H1 (cell line): ENCODE measurements at regions not wholly inside any gene's neighbourhood (a gene's known extent, or its start where the extent isn't known, plus 50 kb on each side); places are given as distances from the start of the nearest gene placed in this dataset.

Experiments
- CTCF ChIA-PET: fragments of 300-600 bp; sonication (Branson Sonifier 250); formaldehyde crosslinking; loops from one replicate; lab custom pipeline; 2021; ENCODE audit not compliant: partially characterized antibody; lab: Charles Lee
- POLR2A ChIA-PET: fragments of 300-600 bp; sonication (Branson Sonifier 250); formaldehyde crosslinking; loops from one replicate; lab custom pipeline; 2021; ENCODE audit warnings: inconsistent platforms; ENCODE audit not compliant: partially characterized antibody; lab: Charles Lee
- DNase-seq, 2 experiments: peaks; one replicate each; pipeline versions ENCODE4 v3.0.0 to v3.0.0-alpha.2; 2010 to 2022; ENCODE audit warnings: low spot score in 2 of 2, low read depth in 1 of 2, mixed read lengths in 1 of 2
- FAIRE-seq: peaks from 2 replicates; lab custom pipeline; 2011; peaks lifted over from hg19 to GRCh38; lab: Jason Lieb, UNC
- H2AFZ ChIP-seq: 2 replicates; pipeline ENCODE4 v1.8.1; 2012; ENCODE audit warnings: low read length, inconsistent platforms
- H2AK5ac ChIP-seq: 2 replicates; pipeline ENCODE4 v1.6.1; 2013; ENCODE audit warnings: low read depth, low read length
- H2BK120ac ChIP-seq: replicated peaks from 2 replicates; pipeline ENCODE3; 2013; ENCODE audit warnings: low read depth, low read length, inconsistent platforms
- H2BK12ac ChIP-seq: 2 replicates; pipeline ENCODE4 v1.6.1; 2013; ENCODE audit warnings: low read depth, low read length
- H2BK15ac ChIP-seq: 2 replicates; pipeline ENCODE4 v1.6.1; 2013; ENCODE audit warnings: low read length
- H2BK20ac ChIP-seq: 2 replicates; pipeline ENCODE4 v1.6.1; 2013; ENCODE audit warnings: low read length
- H2BK5ac ChIP-seq: 2 replicates; pipeline ENCODE4 v1.6.1; 2013; ENCODE audit warnings: low read depth, low read length
- H3K14ac ChIP-seq: 2 replicates; pipeline ENCODE4 v1.6.1; 2013; ENCODE audit warnings: inconsistent platforms; ENCODE audit not compliant: insufficient read length
- H3K18ac ChIP-seq: 2 replicates; pipeline ENCODE4 v1.6.1; 2013; ENCODE audit warnings: low read length; ENCODE audit errors: extremely low read depth
- H3K23ac ChIP-seq: 2 replicates; pipeline ENCODE4 v1.6.1; 2013; ENCODE audit warnings: inconsistent platforms; ENCODE audit not compliant: insufficient read length
- H3K23me2 ChIP-seq: 2 replicates; pipeline ENCODE4 v1.6.1; 2013; ENCODE audit warnings: low read depth, low read length
- H3K27ac ChIP-seq: 2 replicates; pipeline ENCODE4 v1.6.1; 2011; ENCODE audit warnings: low read depth, low read length, inconsistent platforms
- H3K27me3 ChIP-seq, 4 experiments: replicated peaks in 1 of 4; 1 replicate in 1 of 4; 2 replicates in 3 of 4; pipeline versions ENCODE4 v1.6.1 to v1.8.1; 2011 to 2013; ENCODE audit warnings: low read length in 3 of 4, mild to moderate bottlenecking in 3 of 4, inconsistent platforms in 2 of 4, mixed read lengths in 2 of 4, moderate library complexity in 1 of 4; ENCODE audit not compliant: control insufficient read depth in 3 of 4, insufficient read depth in 3 of 4; ENCODE audit errors: extremely low read depth in 1 of 4
- H3K36me3 ChIP-seq, 4 experiments: 2 replicates each; pipeline versions ENCODE4 v1.6.1 to v1.8.1; 2011 to 2013; ENCODE audit warnings: mild to moderate bottlenecking in 4 of 4, low read length in 3 of 4, moderate library complexity in 2 of 4, control low read depth in 1 of 4, inconsistent platforms in 1 of 4; ENCODE audit not compliant: insufficient read depth in 4 of 4, control insufficient read depth in 2 of 4
- H3K4ac ChIP-seq: replicated peaks from 2 replicates; pipeline ENCODE3; 2013; ENCODE audit warnings: low read length, low read depth, mixed read lengths, inconsistent platforms; ENCODE audit not compliant: insufficient read length
- H3K4me1 ChIP-seq, 4 experiments: replicated peaks in 1 of 4; 1 replicate in 1 of 4; 2 replicates in 3 of 4; pipeline versions ENCODE4 v1.6.1 to v1.8.1; 2011 to 2013; ENCODE audit warnings: low read length in 3 of 4, inconsistent platforms in 2 of 4, mixed read lengths in 1 of 4; ENCODE audit not compliant: insufficient read depth in 4 of 4, control insufficient read depth in 3 of 4
- H3K4me2 ChIP-seq, 2 experiments: 2 replicates each; pipeline versions ENCODE4 v1.6.1 to v1.8.1; 2011 to 2013; ENCODE audit warnings: low read depth in 2 of 2, low read length in 2 of 2, control low read depth in 1 of 2, inconsistent platforms in 1 of 2, mild to moderate bottlenecking in 1 of 2; ENCODE audit not compliant: insufficient read depth in 1 of 2
- H3K4me3 ChIP-seq, 4 experiments: fragments of 200-600, 300-600 bp in 1 of 4; sonication (generic), shearing (Covaris generic), sonication (Bioruptor Twin) in 1 of 4; 2 replicates each; pipeline versions ENCODE4 v1.5.1 to v1.8.1; 2011 to 2016; ENCODE audit warnings: low read length in 4 of 4, low read depth in 3 of 4, control low read depth in 2 of 4, inconsistent platforms in 2 of 4, mild to moderate bottlenecking in 2 of 4, mixed read lengths in 1 of 4, moderate library complexity in 1 of 4; ENCODE audit not compliant: insufficient read depth in 2 of 4; ENCODE audit errors: extremely low read depth in 1 of 4
- H3K56ac ChIP-seq: replicated peaks from 2 replicates; pipeline ENCODE3; 2013; ENCODE audit warnings: low read depth, mild to moderate bottlenecking, mixed read lengths, low read length, inconsistent platforms; ENCODE audit not compliant: insufficient read length
- H3K79me1 ChIP-seq: 2 replicates; pipeline ENCODE4 v1.6.1; 2013; ENCODE audit warnings: low read depth, low read length, control low read depth
- H3K79me2 ChIP-seq, 2 experiments: 2 replicates each; pipeline versions ENCODE4 v1.6.1 to v1.8.1; 2012 to 2013; ENCODE audit warnings: low read length in 2 of 2, mild to moderate bottlenecking in 2 of 2, inconsistent platforms in 1 of 2; ENCODE audit not compliant: insufficient read depth in 2 of 2, control insufficient read depth in 1 of 2
- H3K9ac ChIP-seq, 4 experiments: replicated peaks in 1 of 4; 1 replicate in 1 of 4; 2 replicates in 3 of 4; pipeline versions ENCODE4 v1.6.1 to v1.8.1; 2011 to 2013; ENCODE audit warnings: low read depth in 3 of 4, low read length in 3 of 4, control low read depth in 2 of 4, mild to moderate bottlenecking in 2 of 4, moderate library complexity in 2 of 4, inconsistent platforms in 1 of 4; ENCODE audit errors: extremely low read depth in 1 of 4
- H3K9me3 ChIP-seq, 2 experiments: 2 replicates each; pipeline versions ENCODE4 v1.6.1 to v1.8.1; 2012 to 2013; ENCODE audit warnings: mild to moderate bottlenecking in 2 of 2, moderate library complexity in 2 of 2, control low read depth in 1 of 2, inconsistent platforms in 1 of 2, low read depth in 1 of 2, low read length in 1 of 2, mixed read lengths in 1 of 2; ENCODE audit not compliant: insufficient read depth in 2 of 2
- H4K20me1 ChIP-seq, 2 experiments: replicated peaks in 1 of 2; 2 replicates each; pipeline versions ENCODE3 to v1.8.1; 2011 to 2013; ENCODE audit warnings: inconsistent platforms in 2 of 2, low read length in 2 of 2, mild to moderate bottlenecking in 1 of 2; ENCODE audit not compliant: insufficient read depth in 2 of 2, control insufficient read depth in 1 of 2
- H4K5ac ChIP-seq: 2 replicates; pipeline ENCODE4 v1.6.1; 2013; ENCODE audit warnings: low read length, low read depth, mixed read lengths, inconsistent platforms; ENCODE audit not compliant: insufficient read length
- H4K8ac ChIP-seq: 2 replicates; pipeline ENCODE4 v1.8.0; 2013; ENCODE audit warnings: mild to moderate bottlenecking, moderate library complexity, low read length, inconsistent platforms; ENCODE audit not compliant: insufficient read depth; ENCODE audit errors: extremely low read depth
- H4K91ac ChIP-seq: replicated peaks from 2 replicates; pipeline ENCODE3; 2013; ENCODE audit warnings: low read length, mixed read lengths, inconsistent platforms; ENCODE audit not compliant: insufficient read length
- NANOG ChIP-seq: IDR thresholded peaks from 2 replicates; pipeline ENCODE4 v1.6.1; 2011; ENCODE audit warnings: low read length, low read depth, mild to moderate bottlenecking, inconsistent platforms; ENCODE audit not compliant: insufficient read depth, poor library complexity, severe bottlenecking
- RXRA ChIP-seq: IDR thresholded peaks from 2 replicates; pipeline ENCODE4 v1.6.1; 2011; ENCODE audit warnings: low read depth, mild to moderate bottlenecking, low read length, moderate library complexity; ENCODE audit not compliant: insufficient read depth
- SP2 ChIP-seq: IDR thresholded peaks from 2 replicates; pipeline ENCODE4 v1.6.1; 2012; ENCODE audit warnings: mild to moderate bottlenecking, low read length, inconsistent platforms
- SUZ12 ChIP-seq: fragments of 200-600 bp; sonication (generic); IDR thresholded peaks from 2 replicates; pipeline ENCODE4 v1.6.1; 2012; ENCODE audit warnings: mild to moderate bottlenecking, inconsistent platforms, low read length, moderate library complexity, mixed read lengths
- WGBS, 2 experiments: shearing (Covaris generic) in 1 of 2; methylation state at CpG; one replicate each; pipeline versions ENCODE4 v1.1.6 to v1.1.7; 2013 to 2015; ENCODE audit warnings: low lambda C conversion rate in 2 of 2, mixed read lengths in 2 of 2, inconsistent platforms in 1 of 2, low coverage in 1 of 2, missing lambda C conversion rate in 1 of 2; ENCODE audit not compliant: insufficient replicate concordance in 2 of 2, insufficient coverage in 1 of 2, insufficient read length in 1 of 2; ENCODE audit errors: extremely low coverage in 1 of 2, missing lambda C conversion rate in 1 of 2; 5-methylcytosine and 5-hydroxymethylcytosine counted together

DNA sequence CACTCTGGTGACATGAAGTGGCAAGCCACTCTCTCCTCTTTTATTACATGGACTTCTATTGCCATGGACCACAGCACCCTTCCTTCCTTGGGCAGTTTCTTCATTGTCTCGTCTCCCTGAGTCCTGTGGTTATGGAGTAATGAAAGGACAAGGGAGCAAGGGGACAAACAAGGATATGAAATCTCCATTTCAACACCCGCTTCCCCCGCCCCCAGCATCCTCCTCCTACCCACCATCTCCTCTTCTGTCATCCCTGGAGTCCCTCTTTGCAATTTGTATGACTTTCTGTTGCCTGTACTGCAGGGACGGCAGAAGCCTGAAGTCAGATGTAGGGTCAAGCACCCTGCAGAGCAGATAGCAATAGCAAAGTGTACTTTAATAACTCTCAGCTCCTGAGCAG, 300.7 kb upstream of the CLINT1 start:
- Histone ChIP-seq H4K8ac (no peak overlapping the region), H3K36me3 (no peaks in the 10 kb centered on the region; a peak in 1 of 8 replicates), H2BK15ac (no peak overlapping the region), H3K79me1 (no peaks in the 10 kb centered on the region), H3K4ac (no peak overlapping the region), H4K5ac (no peak overlapping the region), H2BK120ac (no peak overlapping the region), H3K4me1 (no peaks in the 10 kb centered on the region), H3K9ac (no peak overlapping the region)
- no peak for FAIRE-seq
- CTCF ChIA-PET, result no interaction called here
- TF ChIP-seq SUZ12, result no peak
- no peak for TF ChIP-seq RXRA
- TF ChIP-seq SP2, result no peak
- TF ChIP-seq NANOG, result no peak
- TF ChIP-seq, all 59 proteins: peak for 0
- 96% methylated on average over 4 of the region's 4 CpGs; no CpG with 5 or more reads in 1 of the 2 experiments for WGBS, 2 experiments
- Histone ChIP-seq H3K23me2 (no peaks in the 10 kb centered on the region), H3K27ac (no peak overlapping the region), H3K23ac (no peak overlapping the region), H3K4me3 (no peak overlapping the region), H3K4me2 (no peak overlapping the region), H2AK5ac (no peak overlapping the region), H3K56ac (no peak overlapping the region), H3K79me2 (no peaks in the 10 kb centered on the region), H2BK20ac (no peak overlapping the region), H3K14ac (no peak overlapping the region), H4K20me1 (no peaks in the 10 kb centered on the region), H2AFZ (no peak overlapping the region), H4K91ac (no peak overlapping the region), H3K9me3 (no peaks in the 10 kb centered on the region), H2BK12ac (no peak overlapping the region), H3K27me3 (no peaks in the 10 kb centered on the region), H2BK5ac (no peak overlapping the region), H3K18ac (no peak overlapping the region)
- POLR2A ChIA-PET, result no interaction called here
- no peak for DNase-seq
